T-helper 1 cell treated with Interleukin-12 subunit alpha and Interleukin-12 subunit beta and Interleukin-4 antibody, amounts not matched to agents 30 μg/mL and 1 μg/mL, for 36 hours (primary cell): ENCODE measurements at regions not wholly inside any gene's neighbourhood (a gene's known extent, or its start where the extent isn't known, plus 50 kb on each side); places are given as distances from the start of the nearest gene placed in this dataset.
"Not testable (repeated sequence)": the region's sequence is repeated elsewhere in the genome, so short reads cannot be mapped to it uniquely, and the experiment has no call there.

ENCODE experiments used
- H3K27ac Mint-ChIP-seq: one replicate; pipeline ENCODE4 v1.8.0; 2021; ENCODE audit warnings: mild to moderate bottlenecking, mixed read lengths
- H3K27me3 Mint-ChIP-seq: one replicate; pipeline ENCODE4 v1.8.0; 2021; ENCODE audit warnings: low read depth, mixed read lengths
- H3K36me3 Mint-ChIP-seq: one replicate; pipeline ENCODE4 v1.8.0; 2021; ENCODE audit warnings: low read depth, mixed read lengths
- H3K4me1 Mint-ChIP-seq: one replicate; pipeline ENCODE4 v1.8.0; 2021; ENCODE audit warnings: low read depth, mixed read lengths
- H3K4me3 Mint-ChIP-seq: one replicate; pipeline ENCODE4 v1.8.0; 2021; ENCODE audit warnings: mild to moderate bottlenecking, moderate library complexity, mixed read lengths
- H3K9me3 Mint-ChIP-seq: one replicate; pipeline ENCODE4 v1.8.0; 2021; ENCODE audit warnings: mixed read lengths

DNA sequence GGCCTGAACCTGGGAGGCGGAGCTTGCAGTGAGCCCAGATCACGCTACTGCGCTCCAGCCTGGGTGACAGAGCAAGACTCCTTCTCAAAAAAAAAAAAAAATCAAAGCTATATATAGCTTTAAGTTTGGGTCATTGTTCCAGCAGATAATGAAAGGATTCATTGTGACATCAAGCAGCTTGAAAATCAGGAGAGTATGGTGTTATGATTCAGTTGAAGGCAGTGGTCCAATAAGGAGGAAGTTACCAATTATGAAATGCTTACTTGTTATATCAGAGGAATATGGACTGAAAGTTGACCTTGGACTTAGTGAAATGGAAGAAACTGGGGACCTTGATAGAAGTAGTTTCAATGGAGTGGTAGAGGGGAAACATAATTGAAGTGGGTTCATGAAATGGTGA is 140.4 kb upstream of the MAD2L1 start:
- H3K27me3 Mint-ChIP-seq, result no peaks in the 10 kb centered on the region
- H3K36me3 Mint-ChIP-seq, result no peaks in the 10 kb centered on the region
- no peaks in the 10 kb centered on the region for H3K9me3 Mint-ChIP-seq
- no peak overlapping the region for H3K27ac Mint-ChIP-seq
- H3K4me1 Mint-ChIP-seq, result no peaks in the 10 kb centered on the region
- H3K4me3 Mint-ChIP-seq, result no peak overlapping the region

- no peaks in the 10 kb centered on the region for H3K36me3 Mint-ChIP-seq
- H3K27ac Mint-ChIP-seq, result no peak overlapping the region
- H3K27me3 Mint-ChIP-seq, result no peaks in the 10 kb centered on the region
- no peaks in the 10 kb centered on the region for H3K9me3 Mint-ChIP-seq
- H3K4me3 Mint-ChIP-seq, result no peak overlapping the region
- H3K4me1 Mint-ChIP-seq, result no peaks in the 10 kb centered on the region
Observed at GRCh38 chr4:120202222-120202621, 135.6 kb upstream of the MAD2L1 start.

- H3K27ac Mint-ChIP-seq, H3K4me1 Mint-ChIP-seq, H3K9me3 Mint-ChIP-seq, H3K27me3 Mint-ChIP-seq, H3K36me3 Mint-ChIP-seq, H3K4me3 Mint-ChIP-seq: not testable (repeated sequence)
Observed at GRCh38 chr4:120200573-120201110, 134.0 kb upstream of the MAD2L1 start.

DNA sequence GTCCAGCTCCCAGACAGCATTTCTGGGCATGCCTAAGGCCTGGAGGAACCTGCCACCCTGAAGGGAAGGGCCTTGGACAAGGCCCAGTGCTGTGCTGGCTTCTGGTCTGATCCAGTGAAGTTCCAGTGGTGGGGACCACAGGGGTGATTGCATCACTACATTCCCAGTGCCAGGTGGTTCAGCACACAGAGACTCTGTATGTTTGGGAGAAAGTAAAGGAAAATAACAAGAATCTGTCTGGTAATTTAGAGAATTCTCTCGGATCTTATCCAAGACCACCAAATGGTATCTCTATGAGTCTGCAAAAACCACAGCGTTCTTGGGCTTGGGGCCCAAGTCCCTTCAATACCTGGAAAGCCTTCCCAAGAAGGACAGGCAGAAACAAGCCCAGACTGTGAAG is 131.8 kb upstream of the MAD2L1 start:
- Mint-ChIP-seq H3K4me1 (no peaks in the 10 kb centered on the region), H3K36me3 (no peaks in the 10 kb centered on the region), H3K27ac (no peak overlapping the region), H3K4me3 (no peak overlapping the region), H3K27me3 (no peaks in the 10 kb centered on the region), H3K9me3 (no peaks in the 10 kb centered on the region)

DNA sequence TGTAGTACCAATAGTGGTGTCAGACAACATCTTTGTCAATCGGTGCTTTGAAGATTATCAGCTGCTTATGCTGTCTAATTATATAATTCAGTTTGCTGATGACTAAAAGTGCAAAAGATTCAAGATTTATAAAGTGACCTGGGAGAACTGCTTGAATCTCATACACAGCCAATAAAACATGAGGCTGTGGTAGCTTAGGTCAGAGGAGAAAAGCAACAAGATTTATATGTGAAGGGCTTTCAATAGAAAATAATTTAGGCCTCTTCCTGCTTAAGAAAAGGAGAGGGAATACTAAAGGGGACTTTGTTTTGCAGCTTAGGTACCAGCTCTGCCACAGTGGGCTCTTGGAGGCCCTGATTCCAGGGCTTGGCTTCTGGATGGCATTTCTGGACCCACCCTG is 111.0 kb upstream of the MAD2L1 start:
- Mint-ChIP-seq H3K27ac (no peak overlapping the region), H3K4me1 (no peaks in the 10 kb centered on the region), H3K4me3 (no peak overlapping the region), H3K36me3 (no peaks in the 10 kb centered on the region), H3K9me3 (no peaks in the 10 kb centered on the region), H3K27me3 (peaks cover 12% of the 10 kb centered on the region)

GRCh38 chr4:120175272-120175671 is 108.6 kb upstream of the MAD2L1 start:
- Mint-ChIP-seq H3K9me3 (no peaks in the 10 kb centered on the region), H3K27me3 (peaks cover 17% of the 10 kb centered on the region), H3K4me3 (no peak overlapping the region), H3K27ac (no peak overlapping the region), H3K4me1 (no peaks in the 10 kb centered on the region), H3K36me3 (no peaks in the 10 kb centered on the region)

DNA sequence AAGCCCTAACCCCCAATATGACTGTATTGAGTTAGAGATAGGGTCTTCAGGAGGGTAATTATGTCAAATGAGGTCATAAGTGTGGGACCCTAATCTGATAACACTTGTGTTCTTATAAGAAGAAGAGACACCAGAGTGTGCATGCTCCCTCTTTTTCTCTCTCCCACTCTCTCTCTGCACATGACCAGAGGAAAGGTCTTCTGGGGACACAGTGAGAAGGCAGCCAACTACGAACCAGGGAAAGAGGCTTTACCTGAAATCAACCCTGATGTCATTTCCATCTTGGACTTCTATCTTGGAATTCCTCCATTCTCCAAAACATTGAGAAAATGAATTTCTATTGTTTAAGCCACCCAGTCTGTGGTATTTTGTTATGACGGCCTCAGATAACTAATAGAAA is 97.2 kb upstream of the MAD2L1 start:
- no peaks in the 10 kb centered on the region for H3K36me3 Mint-ChIP-seq

DNA sequence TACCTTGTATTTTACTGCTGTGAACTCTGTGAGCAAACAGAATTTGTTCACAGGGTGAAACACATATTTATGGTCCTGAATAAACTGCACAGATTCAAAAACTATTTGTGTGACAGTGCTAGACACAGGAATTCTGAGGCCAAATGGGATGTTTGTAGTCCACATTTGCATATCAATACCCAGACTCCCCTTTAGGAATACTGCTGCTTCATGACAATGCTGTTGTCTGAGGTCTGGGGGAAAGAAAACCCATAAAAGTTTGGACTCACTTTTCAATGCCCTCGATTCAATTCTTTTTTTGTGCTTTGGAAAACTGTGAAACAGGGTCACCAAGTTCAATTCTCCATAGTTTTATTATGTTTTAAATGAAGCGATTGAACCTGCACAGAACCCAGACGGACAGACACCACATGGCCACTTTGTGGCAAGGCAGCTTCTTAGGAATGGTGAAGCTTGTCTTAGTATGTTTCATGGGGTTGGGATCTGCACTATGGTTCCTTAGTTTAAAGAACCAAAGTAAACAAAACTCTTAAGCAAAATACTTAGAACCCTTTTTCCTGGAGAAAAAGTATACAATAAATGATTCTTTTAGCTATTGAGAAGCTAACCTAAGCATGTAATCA is 92.3 kb upstream of the MAD2L1 start:
- Mint-ChIP-seq H3K4me3 (no peak overlapping the region), H3K4me1 (no peaks in the 10 kb centered on the region), H3K27ac (no peak overlapping the region), H3K27me3 (peaks cover 4% of the 10 kb centered on the region), H3K9me3 (no peaks in the 10 kb centered on the region), H3K36me3 (no peaks in the 10 kb centered on the region)

More for the DNA sequence above, 97.2 kb upstream of the MAD2L1 start:
- H3K4me1 Mint-ChIP-seq, result no peaks in the 10 kb centered on the region
- peaks cover 6% of the 10 kb centered on the region for H3K27me3 Mint-ChIP-seq
- no peak overlapping the region for H3K4me3 Mint-ChIP-seq
- H3K27ac Mint-ChIP-seq, result no peak overlapping the region
- H3K9me3 Mint-ChIP-seq, result no peaks in the 10 kb centered on the region

- no peaks in the 10 kb centered on the region for H3K4me1 Mint-ChIP-seq
- H3K4me3 Mint-ChIP-seq, result no peak overlapping the region
- no peaks in the 10 kb centered on the region for H3K9me3 Mint-ChIP-seq
- H3K27ac Mint-ChIP-seq, result no peak overlapping the region
- no peaks in the 10 kb centered on the region for H3K36me3 Mint-ChIP-seq
- H3K27me3 Mint-ChIP-seq, result peaks cover 3% of the 10 kb centered on the region
Observed at GRCh38 chr4:120158046-120158445, 91.4 kb upstream of the MAD2L1 start.

GRCh38 chr4:120156120-120156718 is 89.6 kb upstream of the MAD2L1 start:
- H3K9me3 Mint-ChIP-seq, result no peaks in the 10 kb centered on the region
- H3K36me3 Mint-ChIP-seq, result no peaks in the 10 kb centered on the region
- H3K4me3 Mint-ChIP-seq, result no peak overlapping the region
- no peak overlapping the region for H3K27ac Mint-ChIP-seq
- no peaks in the 10 kb centered on the region for H3K4me1 Mint-ChIP-seq
- H3K27me3 Mint-ChIP-seq, result peaks cover 3% of the 10 kb centered on the region

DNA sequence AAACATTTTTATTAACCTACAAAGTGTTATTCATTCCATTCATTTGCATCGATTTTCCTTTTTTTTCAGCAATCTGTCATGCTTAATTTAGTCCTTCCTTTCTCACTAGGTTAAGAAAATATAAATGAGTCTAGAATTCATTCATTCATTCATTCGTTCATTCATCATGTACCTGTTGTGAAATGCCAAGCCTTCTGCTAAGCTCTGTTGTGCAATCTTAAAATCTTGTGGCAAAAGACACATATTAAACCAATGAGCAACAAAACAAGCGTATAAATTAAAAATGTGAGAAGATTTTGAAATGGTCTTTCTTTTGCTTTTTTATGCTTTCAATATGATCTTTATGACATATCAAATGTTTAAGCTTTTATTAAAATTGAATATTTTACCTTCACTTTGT is 88.6 kb upstream of the MAD2L1 start:
- Mint-ChIP-seq H3K27ac (no peak overlapping the region), H3K9me3 (no peaks in the 10 kb centered on the region), H3K36me3 (no peaks in the 10 kb centered on the region), H3K4me1 (no peaks in the 10 kb centered on the region), H3K4me3 (no peak overlapping the region), H3K27me3 (peaks cover 3% of the 10 kb centered on the region)

GRCh38 chr4:120144634-120145033 is 78.0 kb upstream of the MAD2L1 start:
- Mint-ChIP-seq H3K4me3 (no peak overlapping the region), H3K36me3 (no peaks in the 10 kb centered on the region), H3K9me3 (no peaks in the 10 kb centered on the region), H3K4me1 (no peaks in the 10 kb centered on the region), H3K27me3 (no peaks in the 10 kb centered on the region), H3K27ac (no peak overlapping the region)

GRCh38 chr4:120144041-120144440 is 77.4 kb upstream of the MAD2L1 start:
- Mint-ChIP-seq H3K27ac (no peak overlapping the region), H3K36me3 (no peaks in the 10 kb centered on the region), H3K9me3 (no peaks in the 10 kb centered on the region), H3K27me3 (no peaks in the 10 kb centered on the region), H3K4me3 (no peak overlapping the region), H3K4me1 (no peaks in the 10 kb centered on the region)

GRCh38 chr4:120139392-120139791 is 72.7 kb upstream of the MAD2L1 start:
- Mint-ChIP-seq H3K36me3 (no peaks in the 10 kb centered on the region), H3K27me3 (no peaks in the 10 kb centered on the region), H3K27ac (no peak overlapping the region), H3K4me3 (no peak overlapping the region), H3K4me1 (no peaks in the 10 kb centered on the region), H3K9me3 (no peaks in the 10 kb centered on the region)

DNA sequence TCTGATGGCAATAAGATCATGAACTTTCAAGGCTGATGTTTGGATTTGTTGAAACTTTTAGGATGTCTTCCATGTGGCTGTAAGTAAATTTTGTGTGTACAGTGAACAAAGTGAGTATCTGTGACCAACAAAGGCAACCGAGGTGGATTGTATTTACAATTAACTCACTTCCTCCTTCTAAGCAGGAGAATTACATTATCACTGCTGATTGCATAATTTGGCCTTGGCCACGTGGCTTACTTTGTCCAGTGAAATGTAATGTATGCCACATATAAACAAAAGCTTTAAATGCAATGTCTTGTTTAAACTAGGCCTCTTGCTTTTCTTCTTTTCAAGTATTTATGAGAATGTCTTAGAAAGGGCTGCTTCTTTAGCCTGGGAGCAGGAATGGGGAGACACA is 66.3 kb upstream of the MAD2L1 start:
- peaks cover 5% of the 10 kb centered on the region for H3K27me3 Mint-ChIP-seq
- no peaks in the 10 kb centered on the region for H3K4me1 Mint-ChIP-seq
- H3K4me3 Mint-ChIP-seq, result no peak overlapping the region
- no peak overlapping the region for H3K27ac Mint-ChIP-seq
- no peaks in the 10 kb centered on the region for H3K9me3 Mint-ChIP-seq
- no peaks in the 10 kb centered on the region for H3K36me3 Mint-ChIP-seq
